Nephron progenitor cell (in vitro differentiated cells): ENCODE measurements at regions not wholly inside any gene's neighbourhood (a gene's known extent, or its start where the extent isn't known, plus 50 kb on each side); places are given as distances from the start of the nearest gene placed in this dataset.
"Not testable (repeated sequence)": the region's sequence is repeated elsewhere in the genome, so short reads cannot be mapped to it uniquely, and the experiment has no call there.

Experiments
- DNase-seq: peaks from one replicate; pipeline ENCODE4 v3.0.0; 2021
- H3K27ac Mint-ChIP-seq: 2 replicates; pipeline ENCODE4 v1.8.0; 2021; ENCODE audit warnings: mild to moderate bottlenecking, moderate library complexity, mixed read lengths
- H3K27me3 Mint-ChIP-seq: 2 replicates; pipeline ENCODE4 v1.8.0; 2021; ENCODE audit warnings: mild to moderate bottlenecking, low read depth, mixed read lengths; ENCODE audit not compliant: poor library complexity
- H3K36me3 Mint-ChIP-seq: 2 replicates; pipeline ENCODE4 v1.8.0; 2021; ENCODE audit warnings: low read depth, mixed read lengths
- H3K4me1 Mint-ChIP-seq: 2 replicates; pipeline ENCODE4 v1.8.0; 2021; ENCODE audit warnings: mixed read lengths
- H3K4me3 Mint-ChIP-seq: 2 replicates; pipeline ENCODE4 v1.8.0; 2021; ENCODE audit warnings: mild to moderate bottlenecking, moderate library complexity, mixed read lengths
- H3K9me3 Mint-ChIP-seq: 2 replicates; pipeline ENCODE4 v1.8.0; 2021; ENCODE audit warnings: mild to moderate bottlenecking, moderate library complexity, mixed read lengths
- TF ChIP-seq, protein P1 (sequence below): fragments of 200-600 bp; sonication (generic); IDR thresholded peaks from 2 replicates; pipeline ENCODE4 v1.5.0; 2021; ENCODE audit warnings: antibody characterized with exemption

GRCh38 chr2:223319601-223320000, 267.6 kb downstream of the KCNE4 start:
- Mint-ChIP-seq H3K4me3 (no peak overlapping the region), H3K27me3 (peaks cover 4% of the 10 kb centered on the region), H3K4me1 (no peaks in the 10 kb centered on the region), H3K36me3 (no peaks in the 10 kb centered on the region), H3K9me3 (no peaks in the 10 kb centered on the region), H3K27ac (no peak overlapping the region)
- DNase-seq = no peak
- TF ChIP-seq, protein P1, sequence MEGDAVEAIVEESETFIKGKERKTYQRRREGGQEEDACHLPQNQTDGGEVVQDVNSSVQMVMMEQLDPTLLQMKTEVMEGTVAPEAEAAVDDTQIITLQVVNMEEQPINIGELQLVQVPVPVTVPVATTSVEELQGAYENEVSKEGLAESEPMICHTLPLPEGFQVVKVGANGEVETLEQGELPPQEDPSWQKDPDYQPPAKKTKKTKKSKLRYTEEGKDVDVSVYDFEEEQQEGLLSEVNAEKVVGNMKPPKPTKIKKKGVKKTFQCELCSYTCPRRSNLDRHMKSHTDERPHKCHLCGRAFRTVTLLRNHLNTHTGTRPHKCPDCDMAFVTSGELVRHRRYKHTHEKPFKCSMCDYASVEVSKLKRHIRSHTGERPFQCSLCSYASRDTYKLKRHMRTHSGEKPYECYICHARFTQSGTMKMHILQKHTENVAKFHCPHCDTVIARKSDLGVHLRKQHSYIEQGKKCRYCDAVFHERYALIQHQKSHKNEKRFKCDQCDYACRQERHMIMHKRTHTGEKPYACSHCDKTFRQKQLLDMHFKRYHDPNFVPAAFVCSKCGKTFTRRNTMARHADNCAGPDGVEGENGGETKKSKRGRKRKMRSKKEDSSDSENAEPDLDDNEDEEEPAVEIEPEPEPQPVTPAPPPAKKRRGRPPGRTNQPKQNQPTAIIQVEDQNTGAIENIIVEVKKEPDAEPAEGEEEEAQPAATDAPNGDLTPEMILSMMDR = no peak

DNA sequence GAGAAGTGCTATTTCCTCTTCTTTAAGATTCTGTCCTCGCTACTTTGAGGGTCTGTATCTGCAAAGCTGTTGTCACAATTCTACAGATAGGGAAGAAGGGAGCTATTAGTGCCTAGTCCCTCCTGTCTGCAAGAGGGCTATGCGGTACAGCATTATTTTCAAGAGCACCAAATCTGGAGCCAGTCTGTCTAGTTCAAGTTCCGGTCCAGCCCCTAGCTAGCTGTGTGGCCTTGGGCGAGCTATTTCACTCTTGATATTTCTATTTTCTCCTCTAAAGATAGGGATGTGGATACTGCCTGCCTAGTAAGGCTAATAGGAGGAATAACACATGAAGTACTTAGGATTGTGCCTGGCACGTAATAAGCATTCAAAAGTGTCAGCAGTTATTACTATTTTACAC, 272.4 kb downstream of the KCNE4 start:
- H3K27me3 Mint-ChIP-seq = peaks cover 8% of the 10 kb centered on the region
- DNase-seq = no peak
- H3K4me3 Mint-ChIP-seq = no peak overlapping the region
- H3K9me3 Mint-ChIP-seq = no peaks in the 10 kb centered on the region
- no peak overlapping the region for H3K27ac Mint-ChIP-seq
- TF ChIP-seq, protein P1 = no peak
- no peaks in the 10 kb centered on the region for H3K36me3 Mint-ChIP-seq
- no peaks in the 10 kb centered on the region for H3K4me1 Mint-ChIP-seq

DNA sequence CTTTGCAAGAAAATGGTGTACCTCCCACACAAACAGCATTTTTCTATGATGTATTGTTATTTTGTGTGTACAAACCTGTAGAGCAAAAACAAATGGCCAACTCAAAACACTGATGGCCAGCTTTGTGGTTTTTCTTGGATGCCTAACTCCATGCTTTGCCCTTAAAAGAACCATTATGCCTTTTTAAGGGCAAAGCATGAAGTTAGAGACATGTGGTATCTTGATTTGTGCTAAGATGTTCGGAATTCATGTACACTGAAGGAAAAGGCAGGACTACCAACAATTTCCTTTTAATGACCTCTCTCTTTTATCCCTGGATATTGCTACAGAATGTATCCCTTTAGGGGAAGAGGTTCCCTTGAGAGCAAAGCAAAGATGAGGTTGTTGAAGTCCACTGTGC, 273.6 kb downstream of the SCG2 start:
- H3K27me3 Mint-ChIP-seq = peaks cover 13% of the 10 kb centered on the region
- no peaks in the 10 kb centered on the region for H3K4me1 Mint-ChIP-seq
- TF ChIP-seq, protein P1 = no peak
- no peaks in the 10 kb centered on the region for H3K36me3 Mint-ChIP-seq
- H3K27ac Mint-ChIP-seq = no peak overlapping the region
- no peak overlapping the region for H3K4me3 Mint-ChIP-seq
- H3K9me3 Mint-ChIP-seq = peaks cover 17% of the 10 kb centered on the region
- no peak for DNase-seq

DNA sequence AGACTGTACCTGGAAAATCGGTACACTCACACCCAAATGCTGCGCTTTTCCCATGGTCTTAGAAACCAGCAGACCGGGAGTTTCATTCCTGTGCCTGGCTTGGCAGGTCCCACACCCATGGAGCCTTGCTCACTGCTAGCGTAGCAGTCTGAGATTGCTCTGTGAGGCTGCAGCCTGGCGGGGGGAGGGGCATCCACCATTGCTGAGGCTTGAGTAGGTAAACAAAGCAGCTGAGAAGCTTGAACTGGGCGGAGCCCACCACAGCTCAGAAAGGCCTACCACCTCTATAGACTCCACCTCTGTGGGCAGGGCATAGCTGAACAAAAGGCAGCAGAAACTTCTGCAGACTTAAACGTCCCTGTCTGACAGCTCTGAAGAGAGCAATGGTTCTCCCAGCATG, 271.4 kb downstream of the SCG2 start:
- H3K36me3 Mint-ChIP-seq, H3K4me3 Mint-ChIP-seq, H3K4me1 Mint-ChIP-seq, H3K27ac Mint-ChIP-seq: not testable (repeated sequence)
- H3K27me3 Mint-ChIP-seq = peaks cover 10% of the 10 kb centered on the region
- peaks cover 31% of the 10 kb centered on the region for H3K9me3 Mint-ChIP-seq
- DNase-seq = peak; percentile 3

DNA sequence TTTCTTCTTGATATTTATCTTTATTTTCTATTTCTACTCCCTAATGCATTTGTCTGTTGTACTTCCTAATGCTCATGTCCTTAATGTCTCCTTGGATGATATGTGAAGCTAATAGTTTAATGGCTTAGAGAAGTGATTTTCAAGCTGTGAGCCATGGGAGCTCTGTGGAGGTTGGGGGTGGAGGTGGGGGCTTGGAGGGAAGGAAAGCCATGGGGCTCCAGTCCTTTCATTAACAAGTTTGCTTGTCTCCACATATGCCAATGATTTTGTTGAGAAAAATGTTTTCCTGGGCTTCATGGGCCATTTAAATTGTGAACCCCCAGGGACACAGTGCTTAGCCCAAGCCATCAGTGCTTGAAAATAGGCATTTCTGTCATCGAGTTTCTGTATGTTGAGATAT, 264.1 kb downstream of the SCG2 start:
- TF ChIP-seq, protein P1 = no peak
- DNase-seq = no peak
- Mint-ChIP-seq H3K4me3 (no peak overlapping the region), H3K36me3 (no peaks in the 10 kb centered on the region), H3K9me3 (peaks cover 17% of the 10 kb centered on the region), H3K27ac (no peak overlapping the region), H3K4me1 (no peaks in the 10 kb centered on the region), H3K27me3 (no peaks in the 10 kb centered on the region)

- no peak overlapping the region for H3K4me3 Mint-ChIP-seq
- TF ChIP-seq, protein P1 = no peak
- no peaks in the 10 kb centered on the region for H3K36me3 Mint-ChIP-seq
- no peaks in the 10 kb centered on the region for H3K4me1 Mint-ChIP-seq
- H3K27me3 Mint-ChIP-seq = no peaks in the 10 kb centered on the region
- peaks cover 4% of the 10 kb centered on the region for H3K9me3 Mint-ChIP-seq
- no peak for DNase-seq
- no peak overlapping the region for H3K27ac Mint-ChIP-seq
Measured at GRCh38 chr2:223357076-223357475, 245.1 kb downstream of the SCG2 start.
